Fibroblast of gingiva (primary cell): ENCODE measurements at regions not wholly inside any gene's neighbourhood (a gene's known extent, or its start where the extent isn't known, plus 50 kb on each side); places are given as distances from the start of the nearest gene placed in this dataset.
"Not testable (repeated sequence)": the region's sequence is repeated elsewhere in the genome, so short reads cannot be mapped to it uniquely, and the experiment has no call there.

Experiments used
- DNase-seq: peaks from one replicate; pipeline ENCODE4 v3.0.0-alpha.2; 2011; ENCODE audit warnings: low read depth

DNA sequence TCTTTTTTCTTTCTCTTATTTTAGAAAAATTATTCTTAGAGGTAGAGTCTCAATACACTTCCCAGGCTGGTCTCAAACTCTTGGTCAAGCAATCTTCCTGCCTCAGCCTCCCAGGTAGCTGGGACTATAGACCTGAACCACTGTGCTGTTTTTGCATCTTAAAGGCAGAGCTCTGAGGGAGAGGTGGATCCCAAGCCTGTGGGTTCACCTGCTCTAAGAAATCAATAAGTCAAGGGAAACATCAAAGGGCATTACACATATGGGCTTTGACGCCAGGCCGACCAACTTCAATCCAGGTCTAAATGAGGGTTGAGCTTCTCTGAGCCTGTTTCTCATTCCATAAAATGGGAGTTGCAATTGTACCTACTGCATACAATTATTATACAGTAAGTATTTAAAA lies 223.9 kb downstream of the LY86 start:
- DNase-seq = no peak

DNA sequence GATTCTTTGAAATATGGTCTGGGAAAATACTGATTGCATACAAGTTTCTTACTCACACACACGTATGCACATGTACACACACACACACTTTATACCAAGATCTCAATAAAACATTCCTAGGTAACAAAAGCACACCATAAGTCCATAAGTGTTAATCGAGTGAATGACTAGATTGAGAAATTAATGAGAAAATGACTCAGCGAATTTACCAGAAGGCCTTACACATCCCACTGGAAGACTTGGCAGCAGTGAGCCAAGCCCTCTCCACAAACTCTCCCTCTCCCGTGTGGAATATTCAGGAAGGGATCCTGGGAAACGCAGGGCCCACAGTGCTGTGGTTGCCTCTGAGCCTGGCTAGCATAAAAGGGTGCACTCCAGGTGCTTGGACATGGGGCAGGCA lies 227.2 kb downstream of the LY86 start:
- DNase-seq = no peak

DNA sequence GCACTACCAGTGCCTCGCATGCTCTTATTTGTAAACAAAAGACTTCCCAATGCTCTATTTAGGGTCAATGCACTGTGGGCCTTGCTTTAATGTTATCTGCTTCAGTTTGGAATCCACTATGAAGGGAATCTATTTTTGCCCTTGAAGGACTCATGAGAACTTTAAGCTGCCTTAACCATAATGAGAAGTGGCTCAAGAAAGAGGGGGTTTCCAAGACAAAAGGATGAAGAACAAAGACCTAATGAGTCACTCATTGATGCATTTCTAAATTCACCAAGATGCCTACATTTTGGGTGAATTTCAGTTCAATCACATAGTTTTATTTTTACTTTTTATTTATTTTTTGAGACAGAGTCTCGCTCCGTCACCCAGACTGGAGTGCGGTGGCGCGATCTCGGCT lies 228.2 kb downstream of the LY86 start:
- DNase-seq = no peak

DNA sequence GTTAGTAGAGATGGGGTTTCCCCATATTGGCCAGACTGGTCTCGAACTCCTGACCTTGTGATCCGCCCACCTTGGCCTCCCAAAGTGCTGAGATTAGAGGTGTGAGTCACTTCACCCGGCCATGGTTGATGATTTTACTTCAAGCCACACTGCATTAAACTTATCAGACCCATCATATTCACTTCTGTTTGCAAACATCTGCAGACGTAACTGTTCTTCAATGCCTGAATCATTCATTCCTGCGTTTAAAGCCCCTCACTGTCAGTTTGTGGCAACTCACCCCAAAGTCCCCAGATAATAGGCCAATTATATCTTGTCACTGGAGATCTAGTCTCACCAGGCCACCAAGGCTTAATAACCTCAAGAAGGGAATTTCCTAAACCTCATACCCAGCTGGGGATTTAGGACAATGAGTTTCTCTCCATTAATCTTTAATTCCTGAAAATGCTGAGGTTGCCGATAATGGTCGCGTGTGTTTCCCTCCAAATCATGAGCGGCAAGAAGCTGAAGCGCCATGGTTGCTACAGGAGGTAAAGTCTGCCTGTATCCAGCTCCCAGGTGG lies 229.6 kb downstream of the LY86 start:
- no peak for DNase-seq

DNA sequence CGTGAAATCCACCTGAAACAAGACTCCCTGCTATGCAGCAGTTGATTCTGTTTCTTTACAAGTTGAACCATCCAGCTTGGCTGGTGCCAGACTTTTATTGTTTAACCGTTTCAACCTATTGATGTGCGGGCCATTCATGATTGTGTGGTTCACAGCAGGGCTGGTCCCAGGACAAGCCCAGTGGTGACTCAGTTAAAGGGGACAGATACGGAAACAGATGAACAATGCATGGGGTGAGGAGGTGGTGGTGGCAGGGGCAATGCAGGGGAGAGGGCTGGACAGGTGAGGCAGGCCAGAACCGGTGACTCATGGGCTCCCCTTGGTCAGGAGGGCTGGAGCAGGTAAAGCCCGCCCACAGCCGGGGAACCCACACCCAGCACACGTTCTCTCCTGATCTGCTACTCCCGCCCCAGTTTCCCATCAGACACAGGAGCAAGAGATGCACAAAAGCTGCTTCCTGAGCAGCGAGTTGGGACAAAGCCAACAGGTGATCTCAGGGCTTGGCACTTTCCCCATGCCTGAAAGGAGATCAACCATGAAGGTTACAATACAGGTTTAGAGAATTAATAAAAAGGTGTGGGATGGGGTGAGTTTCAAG lies 232.2 kb downstream of the LY86 start:
- DNase-seq = no peak

DNA sequence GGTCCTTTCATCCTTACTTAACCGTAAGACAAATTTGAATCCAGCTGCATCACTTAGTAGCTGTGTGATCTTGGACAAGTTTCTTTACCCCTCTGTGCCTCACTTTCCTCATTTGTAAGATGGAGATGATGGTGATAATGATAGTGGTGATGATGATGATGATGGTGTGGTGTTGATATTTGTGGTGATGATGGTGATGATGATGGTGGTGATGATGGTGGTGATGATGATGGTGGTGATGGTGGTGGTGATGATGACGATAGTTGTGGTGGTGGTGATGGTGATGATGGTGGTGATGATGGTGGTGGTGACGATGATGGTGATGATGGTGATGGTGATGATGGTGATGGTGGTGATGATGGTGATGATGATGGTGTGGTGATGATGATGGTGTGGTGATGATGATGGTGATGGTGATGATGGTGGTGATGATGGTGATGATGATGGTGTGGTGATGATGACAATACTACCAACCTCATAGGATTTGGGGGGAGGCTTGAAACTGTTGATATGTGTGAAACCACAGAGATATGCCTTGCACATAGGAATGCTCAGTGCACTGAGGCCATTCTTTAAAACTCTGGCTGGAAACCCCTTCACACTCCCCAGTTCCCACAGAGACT lies 233.2 kb downstream of the LY86 start:
- DNase-seq = no peak

DNA sequence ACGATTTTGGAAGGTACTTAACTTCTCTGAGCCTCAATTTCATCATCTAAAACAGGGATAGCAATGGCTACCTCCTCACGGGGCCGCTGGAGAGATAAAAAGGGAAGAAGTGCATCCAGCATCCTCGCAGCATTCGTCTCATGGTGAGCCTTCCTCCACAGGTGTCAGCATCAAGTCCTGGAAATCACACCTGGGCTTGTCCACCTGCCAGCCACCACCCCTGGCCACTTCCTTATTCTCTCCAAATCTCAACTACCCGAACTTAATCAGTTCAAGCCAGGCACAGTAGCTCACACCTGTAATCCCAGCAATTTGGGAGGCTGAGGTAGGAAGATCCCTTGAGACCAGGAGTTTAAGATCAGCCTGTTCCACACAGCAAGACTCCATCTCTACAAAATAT lies 234.5 kb downstream of the LY86 start:
- DNase-seq = no peak

DNA sequence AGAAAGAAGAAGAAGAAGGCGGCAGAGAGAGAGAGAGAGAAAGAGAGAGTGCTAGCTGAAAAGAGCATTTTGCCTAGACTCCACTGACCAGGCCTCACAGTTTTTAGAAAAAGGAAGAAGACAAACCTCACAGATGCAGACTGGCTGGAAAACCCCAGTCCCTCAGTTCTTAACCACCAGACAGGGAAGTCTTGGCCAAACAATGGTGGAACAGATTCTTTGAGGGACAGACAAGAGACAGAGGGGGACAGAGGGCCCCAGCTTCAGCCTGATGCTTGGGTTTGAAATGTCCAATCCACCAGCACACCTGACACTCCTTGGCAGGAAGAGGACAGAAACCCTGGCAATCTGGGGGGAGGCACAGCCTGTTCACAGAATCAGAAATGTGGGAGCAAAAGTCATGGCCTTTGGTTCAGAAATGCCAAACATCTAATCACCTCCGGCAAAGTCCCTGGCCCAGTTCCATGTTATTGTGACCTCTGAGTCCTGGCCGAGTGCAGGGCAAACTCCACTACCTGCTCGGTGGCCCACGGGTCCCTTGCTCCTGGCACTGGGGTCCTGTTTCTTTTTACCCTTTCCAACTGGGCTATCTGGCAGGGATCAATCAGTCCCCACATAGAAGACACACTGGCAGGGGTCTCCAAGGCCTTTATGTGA lies 235.2 kb downstream of the LY86 start:
- DNase-seq = no peak

DNA sequence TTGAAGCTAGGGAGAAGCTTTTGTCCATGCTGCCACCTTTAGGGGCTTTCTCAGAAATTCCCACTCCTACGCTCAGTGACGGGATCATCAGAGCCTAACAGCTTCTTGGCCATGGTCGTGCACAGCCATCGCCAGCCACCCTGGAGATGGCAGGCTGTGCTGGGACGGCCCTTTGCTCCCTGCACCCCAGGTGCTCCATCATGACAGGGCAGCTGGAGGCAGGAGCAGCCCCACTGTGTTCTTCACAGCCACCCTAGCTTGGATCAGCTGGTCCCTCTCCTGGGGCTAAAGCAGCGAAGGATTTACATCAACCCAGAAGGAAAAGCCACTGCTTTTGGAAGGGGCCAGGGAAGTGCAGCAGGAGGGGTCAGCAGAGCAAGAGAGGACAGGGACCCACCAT lies 235.9 kb downstream of the LY86 start:
- DNase-seq = no peak

DNA sequence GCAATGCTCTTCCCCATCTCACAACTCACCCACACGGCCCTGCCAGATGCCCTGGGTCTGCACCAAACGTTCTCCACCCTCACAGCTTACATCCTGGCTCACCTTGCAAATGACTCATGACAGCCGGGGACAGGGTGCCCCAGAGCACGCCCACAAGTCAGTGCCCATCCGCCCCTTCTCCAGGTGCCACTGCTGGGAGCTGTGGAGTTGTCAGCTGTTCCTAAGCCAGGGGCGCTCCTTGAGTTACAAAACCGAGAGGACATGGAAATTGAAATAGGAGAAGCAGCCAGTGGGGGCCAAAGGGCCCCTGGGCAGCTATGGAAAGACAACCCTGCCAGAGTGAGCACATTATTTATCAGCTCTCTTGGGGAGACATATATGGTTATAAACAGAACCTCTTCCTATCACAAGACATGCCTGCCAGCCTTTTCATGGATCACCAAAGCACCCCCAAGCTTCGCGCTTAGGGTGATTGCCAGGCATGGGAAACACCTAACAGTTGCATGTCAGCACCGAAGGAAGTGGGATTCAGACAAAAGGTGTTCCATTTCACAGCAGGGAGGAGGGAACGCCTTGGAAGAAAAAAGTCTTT lies 236.8 kb downstream of the LY86 start:
- no peak for DNase-seq

DNA sequence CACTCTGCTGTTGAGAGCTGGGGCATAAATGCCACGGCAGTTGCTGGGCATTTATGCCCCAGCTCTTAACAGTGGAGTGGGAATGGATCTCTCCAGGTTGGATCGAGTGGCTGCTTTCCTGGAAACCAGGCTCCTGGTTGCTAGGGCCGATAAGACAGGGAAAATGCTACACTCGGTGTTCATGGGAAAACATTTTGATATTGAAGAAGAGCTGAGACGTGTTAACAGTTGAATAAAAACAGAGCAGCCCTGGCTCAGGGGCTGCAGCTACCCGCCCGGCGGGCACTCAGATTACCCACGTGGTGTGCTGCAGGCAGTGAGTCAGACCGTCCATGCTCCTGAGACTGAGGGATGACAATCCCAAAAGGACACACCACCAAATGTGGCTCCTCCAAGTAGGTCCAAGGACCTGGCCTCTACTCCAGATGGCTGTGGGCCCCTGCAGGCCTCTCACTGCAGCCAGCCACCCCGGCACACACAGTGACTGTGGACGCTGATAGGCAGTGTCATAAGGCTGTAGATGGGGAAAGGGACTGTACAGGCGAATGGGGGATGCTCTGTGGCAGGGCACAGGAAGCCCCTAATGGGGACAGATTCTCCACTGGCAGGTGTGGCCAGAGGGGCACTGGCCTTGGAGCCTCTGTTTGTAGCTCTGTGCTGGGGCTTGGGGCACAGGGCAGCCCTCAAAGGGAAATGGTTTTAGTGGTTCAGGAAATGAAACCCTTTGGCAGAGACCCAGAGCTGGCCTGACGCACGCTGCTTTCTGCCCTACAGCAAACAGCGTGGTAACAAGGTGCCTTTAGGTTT lies 237.8 kb downstream of the LY86 start:
- DNase-seq = no peak

DNA sequence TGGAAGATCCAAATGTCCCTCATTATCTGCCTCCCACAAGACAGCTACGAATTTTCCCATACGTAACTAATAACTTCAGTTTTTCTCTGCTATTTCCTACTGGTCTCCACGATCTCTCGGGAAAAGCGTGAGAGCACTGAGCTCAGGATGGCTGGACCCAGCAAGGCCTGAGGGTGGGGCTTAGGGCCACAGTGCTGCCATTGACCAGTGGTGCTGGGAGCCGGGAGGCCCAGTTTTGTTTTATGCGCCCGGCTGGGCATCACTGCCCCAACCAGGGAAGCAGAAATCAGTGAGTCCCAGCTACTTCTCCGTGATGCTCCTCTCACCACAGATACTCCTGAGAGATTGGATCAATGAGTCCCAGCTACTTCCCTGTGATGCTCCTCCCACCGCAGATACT lies 238.4 kb downstream of the LY86 start:
- DNase-seq = no peak

DNA sequence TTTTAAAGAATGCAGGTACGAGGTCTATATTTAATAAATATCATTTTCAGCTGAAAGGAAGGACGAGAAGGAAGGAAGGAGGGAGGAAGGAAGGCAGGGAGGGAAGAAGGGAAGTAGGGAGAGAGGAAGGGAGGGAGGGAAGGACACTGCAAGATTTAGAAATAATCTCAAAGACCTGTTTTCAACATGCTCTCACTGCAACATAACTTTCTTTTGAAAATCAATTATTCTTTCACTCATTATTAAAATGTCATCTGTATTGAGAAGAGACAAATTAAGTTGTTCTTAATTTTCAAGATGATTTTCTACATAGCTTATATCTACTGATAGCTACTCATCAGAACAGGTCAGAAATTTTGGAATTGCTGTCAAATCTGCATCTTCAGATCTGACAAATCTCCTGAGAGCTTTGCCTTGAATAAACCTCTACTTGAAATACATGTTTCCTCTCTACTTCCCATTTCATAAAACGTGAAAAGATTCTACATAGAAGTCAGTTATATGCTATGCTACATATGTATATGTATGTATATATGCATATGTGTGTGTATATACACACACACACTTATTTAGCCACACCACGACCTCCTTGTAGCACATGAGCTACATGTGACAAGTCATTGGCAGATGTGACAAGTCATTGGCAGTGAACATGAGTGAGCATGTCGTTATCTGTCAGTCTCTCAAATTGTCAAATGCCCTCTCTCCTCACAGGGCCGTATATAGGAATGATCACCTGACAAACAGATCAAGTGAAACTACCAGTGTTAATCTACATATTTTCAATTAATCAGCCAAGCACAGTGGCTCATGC lies 241.6 kb downstream of the LY86 start:
- DNase-seq = no peak

DNA sequence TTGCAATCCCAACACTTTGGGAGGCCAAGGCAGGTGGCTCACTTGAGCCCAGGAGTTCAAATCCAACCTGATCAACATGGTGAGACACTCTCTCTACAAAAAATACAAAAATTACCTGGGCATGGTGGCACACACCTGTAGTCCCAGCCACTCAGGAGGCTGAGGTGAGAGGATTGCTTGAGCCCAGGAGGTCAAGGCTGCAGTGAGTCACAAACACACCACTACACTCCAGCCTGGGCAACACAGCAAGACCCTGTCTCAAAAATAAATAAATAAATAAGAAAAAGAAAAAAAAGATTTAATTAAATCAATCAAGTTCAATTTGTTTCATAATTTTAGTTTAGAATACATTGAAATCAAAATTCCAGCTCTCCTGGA lies 242.2 kb downstream of the LY86 start:
- not testable (repeated sequence) for DNase-seq

DNA sequence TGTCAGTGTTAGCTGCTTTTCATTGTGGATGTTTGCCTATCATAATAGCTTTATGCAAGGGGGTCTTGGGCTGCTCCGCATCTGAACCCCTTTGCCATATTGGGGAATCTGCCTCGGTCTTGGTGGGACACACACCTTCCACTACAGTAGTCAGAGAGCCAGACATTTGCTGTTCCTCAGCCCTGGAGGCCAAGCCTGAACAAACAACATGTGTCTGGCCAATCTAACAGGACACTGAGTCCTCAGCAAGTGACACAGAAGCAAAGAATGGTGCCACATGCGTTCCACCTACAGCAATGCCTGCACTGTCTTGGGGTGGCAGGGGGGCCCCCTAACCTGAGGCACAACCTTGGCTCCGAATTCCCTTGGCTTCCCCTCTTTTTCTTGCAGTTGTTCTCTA lies 243.9 kb downstream of the LY86 start:
- DNase-seq = no peak

DNA sequence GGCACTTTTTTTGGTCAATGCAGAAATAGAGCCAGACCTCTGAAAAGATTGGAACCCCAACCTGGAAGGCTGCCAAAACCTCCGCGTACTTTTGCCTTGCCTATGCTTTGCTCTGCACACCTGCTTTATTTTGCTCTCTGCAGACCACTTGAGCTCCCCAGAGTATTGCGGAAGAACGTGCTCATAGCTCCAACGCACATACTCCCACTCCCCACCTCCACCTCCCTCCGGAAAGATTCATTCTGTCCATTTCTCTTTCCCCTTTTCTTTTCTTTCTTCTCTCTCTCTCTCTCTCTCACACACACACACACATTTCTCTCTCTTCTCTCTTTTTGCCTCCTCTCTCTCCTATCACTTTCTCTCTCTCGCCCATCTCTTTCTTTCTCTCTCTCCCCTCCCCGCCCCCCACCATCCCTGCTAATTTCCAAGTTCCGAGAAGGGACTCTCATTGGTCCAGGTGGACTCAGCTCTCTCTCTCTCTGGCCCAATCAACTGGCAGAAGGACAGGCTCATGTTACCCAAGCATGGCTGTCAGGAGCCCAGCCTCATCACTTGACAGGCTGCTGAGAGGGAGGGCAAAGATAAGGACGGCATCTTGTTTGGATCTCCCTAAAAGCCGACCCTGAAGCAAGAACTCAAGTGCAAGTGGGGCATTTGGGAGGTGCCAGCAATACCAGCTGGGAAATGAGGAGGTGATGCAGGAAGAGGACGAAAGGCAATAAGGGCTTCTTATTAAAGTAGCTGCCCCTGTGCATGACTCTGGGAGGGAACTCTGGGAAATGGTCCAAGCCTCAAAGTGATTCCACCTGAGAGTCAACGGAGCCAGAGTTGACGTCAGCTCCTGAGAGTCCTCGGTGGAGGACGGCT lies 246.1 kb downstream of the LY86 start:
- no peak for DNase-seq

DNA sequence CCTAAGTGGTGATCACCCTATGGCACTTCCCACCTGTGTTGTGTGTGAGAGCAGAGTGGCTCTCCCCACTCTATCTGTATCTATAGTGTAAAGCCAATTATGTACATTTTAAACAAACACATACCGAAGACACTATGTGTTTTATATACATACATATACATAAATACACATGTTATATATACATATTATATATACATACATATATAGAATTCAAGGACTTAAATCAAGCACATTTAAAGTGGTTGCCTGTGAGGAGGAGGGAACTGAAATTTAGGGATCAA lies 246.6 kb downstream of the LY86 start:
- no peak for DNase-seq

DNA sequence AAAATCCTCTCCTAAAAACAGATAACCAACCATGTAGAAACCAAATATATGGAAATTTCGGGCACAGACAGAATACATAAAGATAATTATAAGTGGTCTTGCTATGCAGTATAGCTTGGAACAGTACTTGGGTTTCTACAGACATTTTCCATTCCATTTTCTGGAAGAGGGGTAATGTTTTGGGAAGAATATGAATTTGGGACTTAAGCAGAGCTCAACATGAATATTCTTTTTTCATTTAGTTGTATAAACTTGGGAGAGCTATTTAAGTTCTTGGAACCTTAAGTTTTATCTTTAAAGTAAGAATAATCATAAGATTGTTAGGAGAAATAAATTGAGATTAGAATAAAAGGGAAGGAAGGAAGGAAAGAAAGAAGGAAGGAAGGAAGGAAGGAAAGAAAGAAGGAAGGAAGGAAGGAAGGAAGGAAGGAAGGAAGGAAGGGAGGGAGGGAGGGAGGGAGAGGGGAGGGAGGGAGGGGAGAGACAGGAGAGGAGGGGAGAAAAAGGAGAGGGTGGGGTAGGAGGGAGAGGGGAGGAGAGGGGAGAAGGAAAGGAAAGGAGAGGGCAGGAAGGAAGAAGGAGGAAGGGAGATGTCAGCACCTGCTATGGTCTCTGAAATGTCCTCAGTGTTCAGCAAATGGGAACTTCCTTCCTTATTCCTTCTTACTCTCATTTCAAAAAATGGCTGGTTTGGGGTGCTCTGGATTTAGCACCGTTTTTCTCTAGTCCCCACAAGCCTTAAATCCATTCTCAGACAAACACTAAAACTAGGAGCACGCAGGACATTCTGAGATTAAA lies 248.3 kb downstream of the LY86 start:
- no peak for DNase-seq

DNA sequence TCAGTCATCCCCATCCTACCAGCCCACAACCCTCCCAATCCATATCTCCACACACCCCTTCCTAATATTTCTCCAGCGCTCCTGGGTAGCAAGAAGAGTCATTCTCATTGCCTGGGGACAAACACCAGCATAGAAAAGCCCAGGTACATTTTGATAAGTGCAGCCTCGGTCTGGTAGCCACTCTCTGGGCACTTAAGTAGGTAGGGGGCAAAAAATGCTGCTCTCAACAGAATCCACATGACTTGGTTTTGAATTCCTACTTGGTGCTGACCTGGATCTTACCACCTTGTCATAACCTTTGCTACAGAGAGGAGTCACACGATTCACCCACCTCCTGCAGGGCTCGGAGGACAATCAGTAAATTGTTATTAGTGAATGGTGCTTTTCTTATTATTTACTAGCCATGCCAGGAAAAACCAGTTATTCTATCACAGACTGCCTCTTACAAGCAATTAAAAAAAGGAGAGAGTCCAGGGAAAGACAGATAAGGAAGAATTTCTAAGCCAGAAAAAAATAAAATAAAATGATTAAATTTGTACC lies 249.1 kb downstream of the LY86 start:
- DNase-seq = no peak

DNA sequence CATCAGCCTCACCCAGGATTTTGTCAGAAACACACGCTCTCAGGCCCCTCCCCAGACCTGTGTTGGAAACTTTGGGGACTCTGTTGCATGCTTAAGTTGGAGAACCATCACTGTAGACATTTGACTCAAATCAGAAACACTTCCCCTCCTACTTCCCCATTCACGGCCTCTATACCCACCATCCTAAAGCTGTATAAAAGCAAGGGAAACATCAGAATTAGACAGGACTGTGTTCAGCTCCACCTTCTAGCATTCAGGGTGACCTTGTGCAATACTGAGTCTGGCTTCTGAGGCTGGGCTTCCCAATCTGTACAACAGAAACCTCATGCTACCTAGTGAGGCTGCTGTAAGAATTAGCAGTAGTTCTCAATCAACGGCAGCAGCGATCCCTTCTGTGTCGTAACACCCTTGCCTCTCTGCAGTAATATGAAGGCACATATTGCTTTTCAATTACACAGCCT lies 252.3 kb downstream of the LY86 start:
- DNase-seq = no peak
